IgD-negative memory B cell (primary cell): ENCODE measurements at regions not wholly inside any gene's neighbourhood (a gene's known extent, or its start where the extent isn't known, plus 50 kb on each side); places are given as distances from the start of the nearest gene placed in this dataset.

Experiments
- H3K27ac Mint-ChIP-seq, 3 donors: one replicate each; pipeline ENCODE4 v1.8.0; 2020 to 2022; ENCODE audit warnings: mild to moderate bottlenecking in 3 of 3, mixed read lengths in 3 of 3, moderate library complexity in 1 of 3
- H3K27me3 Mint-ChIP-seq: one replicate; pipeline ENCODE4 v1.8.0; 2021; ENCODE audit warnings: mixed read lengths
- H3K36me3 Mint-ChIP-seq: one replicate; pipeline ENCODE4 v1.8.0; 2020; ENCODE audit warnings: mild to moderate bottlenecking, mixed read lengths
- H3K4me1 Mint-ChIP-seq, 3 donors: one replicate each; pipeline ENCODE4 v1.8.0; 2020 to 2022; ENCODE audit warnings: mixed read lengths in 3 of 3, mild to moderate bottlenecking in 1 of 3
- H3K4me3 Mint-ChIP-seq, 4 donors: one replicate each; pipeline ENCODE4 v1.8.0; 2020 to 2022; ENCODE audit warnings: mild to moderate bottlenecking in 4 of 4, mixed read lengths in 4 of 4, moderate library complexity in 3 of 4
- H3K9me3 Mint-ChIP-seq, 3 donors: one replicate each; pipeline ENCODE4 v1.8.0; 2020 to 2021; ENCODE audit warnings: mixed read lengths in 3 of 3, mild to moderate bottlenecking in 1 of 3

- Mint-ChIP-seq H3K9me3 (peaks cover 1 to 11% (median 4%) of the 10 kb centered on the region in 3 donors), H3K4me1 (peaks cover 0 to 2% (median 0%) of the 10 kb centered on the region in 3 donors), H3K27me3 (no peaks in the 10 kb centered on the region)
These were observed 1026.8 kb upstream of the NR2F2 start for GRCh38 chr15:95303713-95304112.

GRCh38 chr15:95304151-95304946 is 1026.2 kb upstream of the NR2F2 start:
- H3K27ac Mint-ChIP-seq, result no peak overlapping the region

More at GRCh38 chr15:95303713-95304112, 1026.8 kb upstream of the NR2F2 start:
- Mint-ChIP-seq H3K4me3 (no peak overlapping the region), H3K27ac (no peak overlapping the region), H3K36me3 (no peaks in the 10 kb centered on the region)

GRCh38 chr15:95304947-95305400 is 1025.5 kb upstream of the NR2F2 start:
- peaks cover 1 to 11% (median 4%) of the 10 kb centered on the region in 3 donors for H3K9me3 Mint-ChIP-seq
- no peaks in the 10 kb centered on the region for H3K36me3 Mint-ChIP-seq
- H3K4me3 Mint-ChIP-seq, result no peak overlapping the region
- peaks cover 0 to 2% (median 0%) of the 10 kb centered on the region in 3 donors for H3K4me1 Mint-ChIP-seq
- no peak overlapping the region for H3K27ac Mint-ChIP-seq
- no peaks in the 10 kb centered on the region for H3K27me3 Mint-ChIP-seq

More at GRCh38 chr15:95304151-95304946, 1026.2 kb upstream of the NR2F2 start:
- no peak overlapping the region for H3K4me3 Mint-ChIP-seq
- H3K36me3 Mint-ChIP-seq, result no peaks in the 10 kb centered on the region
- peaks cover 0 to 2% (median 0%) of the 10 kb centered on the region in 3 donors for H3K4me1 Mint-ChIP-seq
- no peaks in the 10 kb centered on the region for H3K27me3 Mint-ChIP-seq
- H3K9me3 Mint-ChIP-seq, result peaks cover 1 to 11% (median 4%) of the 10 kb centered on the region in 3 donors

- H3K4me3 Mint-ChIP-seq, result no peak overlapping the region
- H3K9me3 Mint-ChIP-seq, result peaks cover 1 to 9% (median 2%) of the 10 kb centered on the region in 3 donors
- no peak overlapping the region for H3K27ac Mint-ChIP-seq
- no peaks in the 10 kb centered on the region for H3K27me3 Mint-ChIP-seq
- no peaks in the 10 kb centered on the region for H3K36me3 Mint-ChIP-seq
- H3K4me1 Mint-ChIP-seq, result no peaks in the 10 kb centered on the region
These were observed 1023.4 kb upstream of the NR2F2 start for GRCh38 chr15:95307115-95307514.

GRCh38 chr15:95319242-95319641 is 1011.3 kb upstream of the NR2F2 start:
- no peak overlapping the region for H3K4me3 Mint-ChIP-seq
- peaks cover 2% of the 10 kb centered on the region for H3K27me3 Mint-ChIP-seq
- no peaks in the 10 kb centered on the region for H3K4me1 Mint-ChIP-seq
- peaks cover 1% of the 10 kb centered on the region for H3K36me3 Mint-ChIP-seq
- no peak overlapping the region for H3K27ac Mint-ChIP-seq
- peaks cover 2 to 16% (median 12%) of the 10 kb centered on the region in 3 donors for H3K9me3 Mint-ChIP-seq

- no peak overlapping the region for H3K27ac Mint-ChIP-seq
- H3K4me1 Mint-ChIP-seq, result no peaks in the 10 kb centered on the region
- peaks cover 0 to 6% (median 3%) of the 10 kb centered on the region in 3 donors for H3K9me3 Mint-ChIP-seq
- H3K4me3 Mint-ChIP-seq, result no peak overlapping the region
- peaks cover 2% of the 10 kb centered on the region for H3K27me3 Mint-ChIP-seq
- no peaks in the 10 kb centered on the region for H3K36me3 Mint-ChIP-seq
These were observed 1006.7 kb upstream of the NR2F2 start for GRCh38 chr15:95323796-95324195.

- Mint-ChIP-seq H3K4me3 (no peak overlapping the region), H3K27me3 (peaks cover 2% of the 10 kb centered on the region), H3K36me3 (no peaks in the 10 kb centered on the region), H3K4me1 (no peaks in the 10 kb centered on the region), H3K9me3 (peaks cover 0 to 4% (median 4%) of the 10 kb centered on the region in 3 donors), H3K27ac (no peak overlapping the region)
These were observed 1005.8 kb upstream of the NR2F2 start for GRCh38 chr15:95324656-95325055.

GRCh38 chr15:95325763-95326404 is 1004.6 kb upstream of the NR2F2 start:
- H3K27me3 Mint-ChIP-seq, result peaks cover 2% of the 10 kb centered on the region

GRCh38 chr15:95326431-95327182 is 1003.9 kb upstream of the NR2F2 start:
- Mint-ChIP-seq H3K4me1 (no peaks in the 10 kb centered on the region), H3K27ac (no peak overlapping the region), H3K4me3 (no peak overlapping the region), H3K9me3 (peaks cover 0 to 5% (median 4%) of the 10 kb centered on the region in 3 donors), H3K36me3 (no peaks in the 10 kb centered on the region), H3K27me3 (no peaks in the 10 kb centered on the region)

More at GRCh38 chr15:95325763-95326404, 1004.6 kb upstream of the NR2F2 start:
- Mint-ChIP-seq H3K9me3 (peaks cover 0 to 5% (median 4%) of the 10 kb centered on the region in 3 donors), H3K36me3 (no peaks in the 10 kb centered on the region), H3K4me3 (no peak overlapping the region), H3K27ac (no peak overlapping the region), H3K4me1 (no peaks in the 10 kb centered on the region)

- no peaks in the 10 kb centered on the region for H3K27me3 Mint-ChIP-seq
These were observed 1003.3 kb upstream of the NR2F2 start for GRCh38 chr15:95327183-95327525.

GRCh38 chr15:95327661-95328060 is 1002.8 kb upstream of the NR2F2 start:
- Mint-ChIP-seq H3K4me3 (no peak overlapping the region), H3K4me1 (no peaks in the 10 kb centered on the region), H3K9me3 (peaks cover 0 to 8% (median 5%) of the 10 kb centered on the region in 3 donors), H3K36me3 (no peaks in the 10 kb centered on the region), H3K27me3 (no peaks in the 10 kb centered on the region), H3K27ac (no peak overlapping the region)

More at GRCh38 chr15:95327183-95327525, 1003.3 kb upstream of the NR2F2 start:
- Mint-ChIP-seq H3K4me1 (no peaks in the 10 kb centered on the region), H3K27ac (no peak overlapping the region), H3K4me3 (no peak overlapping the region), H3K9me3 (peaks cover 0 to 5% (median 4%) of the 10 kb centered on the region in 3 donors), H3K36me3 (no peaks in the 10 kb centered on the region)

- Mint-ChIP-seq H3K36me3 (no peaks in the 10 kb centered on the region), H3K4me1 (no peaks in the 10 kb centered on the region), H3K4me3 (no peak overlapping the region), H3K27me3 (no peaks in the 10 kb centered on the region), H3K9me3 (peaks cover 0 to 12% (median 3%) of the 10 kb centered on the region in 3 donors), H3K27ac (no peak overlapping the region)
These were observed 1001.9 kb upstream of the NR2F2 start for GRCh38 chr15:95328559-95328958.

- H3K9me3 Mint-ChIP-seq, result peaks cover 0 to 12% (median 3%) of the 10 kb centered on the region in 3 donors
- H3K27ac Mint-ChIP-seq, result no peak overlapping the region
- no peaks in the 10 kb centered on the region for H3K36me3 Mint-ChIP-seq
These were observed 1001.1 kb upstream of the NR2F2 start for GRCh38 chr15:95329362-95329761.

GRCh38 chr15:95341686-95342085 is 988.8 kb upstream of the NR2F2 start:
- Mint-ChIP-seq H3K27ac (no peak overlapping the region), H3K4me1 (no peaks in the 10 kb centered on the region), H3K36me3 (no peaks in the 10 kb centered on the region), H3K27me3 (no peaks in the 10 kb centered on the region), H3K4me3 (no peak overlapping the region), H3K9me3 (peaks cover 1 to 9% (median 4%) of the 10 kb centered on the region in 3 donors)

More at GRCh38 chr15:95329362-95329761, 1001.1 kb upstream of the NR2F2 start:
- Mint-ChIP-seq H3K4me3 (no peak overlapping the region), H3K27me3 (no peaks in the 10 kb centered on the region), H3K4me1 (no peaks in the 10 kb centered on the region)

GRCh38 chr15:95345867-95346266 is 984.6 kb upstream of the NR2F2 start:
- Mint-ChIP-seq H3K27ac (no peak overlapping the region), H3K4me3 (no peak overlapping the region), H3K9me3 (peaks cover 1 to 17% (median 1%) of the 10 kb centered on the region in 3 donors), H3K36me3 (no peaks in the 10 kb centered on the region), H3K4me1 (no peaks in the 10 kb centered on the region), H3K27me3 (no peaks in the 10 kb centered on the region)
